NCI-H2029 (cell line): ENCODE measurements at regions not wholly inside any gene's neighbourhood (a gene's known extent, or its start where the extent isn't known, plus 50 kb on each side); places are given as distances from the start of the nearest gene placed in this dataset.

ENCODE experiments used
- DNase-seq: peaks from one replicate; lab custom pipeline; 2025; lab: John Stamatoyannopoulos, UW

- DNase-seq, result no peak
Observed at GRCh38 chr16:88287219-88287618, 95.5 kb upstream of the ZNF469 start.

- no peak for DNase-seq
Observed at GRCh38 chr16:88288303-88288702, 94.5 kb upstream of the ZNF469 start.

GRCh38 chr16:88289001-88289400 is 93.8 kb upstream of the ZNF469 start:
- DNase-seq, result no peak

- DNase-seq, result no peak
Observed at GRCh38 chr16:88289561-88289960, 93.2 kb upstream of the ZNF469 start.

GRCh38 chr16:88289968-88290401 is 92.8 kb upstream of the ZNF469 start:
- DNase-seq, result no peak

GRCh38 chr16:88290850-88291830 is 91.6 kb upstream of the ZNF469 start:
- DNase-seq, result no peak

GRCh38 chr16:88292007-88292970 is 90.5 kb upstream of the ZNF469 start:
- DNase-seq, result no peak

- no peak for DNase-seq
Observed at GRCh38 chr16:88293097-88293496, 89.7 kb upstream of the ZNF469 start.

GRCh38 chr16:88295671-88296436 is 86.9 kb upstream of the ZNF469 start:
- DNase-seq, result no peak

- no peak for DNase-seq
Observed at GRCh38 chr16:88296437-88297177, 86.2 kb upstream of the ZNF469 start.

GRCh38 chr16:88297178-88297720 is 85.5 kb upstream of the ZNF469 start:
- no peak for DNase-seq

- no peak for DNase-seq
Observed at GRCh38 chr16:88298181-88298832, 84.5 kb upstream of the ZNF469 start.

GRCh38 chr16:88298833-88299745 is 83.7 kb upstream of the ZNF469 start:
- no peak for DNase-seq

GRCh38 chr16:88299751-88300462 is 82.9 kb upstream of the ZNF469 start:
- DNase-seq, result no peak

GRCh38 chr16:88300463-88300835 is 82.3 kb upstream of the ZNF469 start:
- DNase-seq, result no peak

- no peak for DNase-seq
Observed at GRCh38 chr16:88301431-88301830, 81.3 kb upstream of the ZNF469 start.

GRCh38 chr16:88301886-88302285 is 80.9 kb upstream of the ZNF469 start:
- DNase-seq, result no peak

- no peak for DNase-seq
Observed at GRCh38 chr16:88302666-88303065, 80.1 kb upstream of the ZNF469 start.

- DNase-seq, result no peak
Observed at GRCh38 chr16:88303405-88303804, 79.4 kb upstream of the ZNF469 start.
